PC-9 (cell line): ENCODE measurements at regions not wholly inside any gene's neighbourhood (a gene's known extent, or its start where the extent isn't known, plus 50 kb on each side); places are given as distances from the start of the nearest gene placed in this dataset.

Source experiments
- BruUV-seq: library from RNA; stranded (reverse); fragments of 400-500 nt; replicated peaks from 2 replicates; lab custom pipeline; 2021; lab: Mats Ljungman, UMichigan
- CTCF ChIA-PET: fragments of 300-600 bp; sonication (Branson Sonifier 250); formaldehyde crosslinking; loops from one replicate; lab custom pipeline; 2022; ENCODE audit warnings: antibody characterized with exemption; lab: Charles Lee
- POLR2A ChIA-PET: fragments of 300-600 bp; sonication (Branson Sonifier 250); formaldehyde crosslinking; loops from one replicate; lab custom pipeline; 2022; ENCODE audit warnings: antibody characterized with exemption; ENCODE audit not compliant: unreplicated experiment; lab: Charles Lee
- DNase-seq, 2 experiments: peaks; one replicate each; pipeline versions ENCODE4 v3.0.0 to v3.0.0-alpha.2; 2015 to 2022; ENCODE audit warnings: mixed read lengths in 1 of 2
- H2AFZ ChIP-seq: fragments of 200-600 bp; sonication (generic); 2 replicates; pipeline ENCODE4 v1.8.1; 2017; ENCODE audit warnings: antibody characterized with exemption
- H3F3A ChIP-seq: fragments of 200-600 bp; sonication (generic); 2 replicates; pipeline ENCODE4 v1.8.1; 2017; ENCODE audit warnings: antibody characterized with exemption, mild to moderate bottlenecking, low read depth; ENCODE audit not compliant: insufficient read depth
- H3K27ac ChIP-seq: fragments of 200-600 bp; sonication (generic); 2 replicates; pipeline ENCODE4 v1.6.1; 2016; ENCODE audit warnings: mixed run types
- H3K27me3 ChIP-seq: fragments of 200-600 bp; sonication (generic); 2 replicates; pipeline ENCODE4 v1.6.1; 2016; ENCODE audit warnings: low read depth, mixed run types; ENCODE audit not compliant: insufficient read depth
- H3K36me3 ChIP-seq: fragments of 200-600 bp; sonication (generic); 2 replicates; pipeline ENCODE4 v1.6.1; 2016; ENCODE audit warnings: low read depth, mixed run types
- H3K4me1 ChIP-seq: fragments of 200-600 bp; sonication (generic); replicated peaks from 2 replicates; pipeline ENCODE4 v1.6.1; 2016; ENCODE audit warnings: mixed run types; ENCODE audit not compliant: insufficient read depth
- H3K4me2 ChIP-seq: fragments of 200-600 bp; sonication (generic); 2 replicates; pipeline ENCODE4 v1.6.1; 2017; ENCODE audit warnings: mixed run types
- H3K4me3 ChIP-seq: fragments of 200-600 bp; sonication (generic); 2 replicates; pipeline ENCODE4 v1.6.1; 2016; ENCODE audit warnings: mixed run types
- H3K79me2 ChIP-seq: fragments of 200-600 bp; sonication (generic); 2 replicates; pipeline ENCODE4 v1.6.1; 2017; ENCODE audit warnings: low read depth, mixed run types
- H3K9me2 ChIP-seq: fragments of 200-600 bp; sonication (generic); 2 replicates; pipeline ENCODE4 v1.8.1; 2017; ENCODE audit warnings: mild to moderate bottlenecking; ENCODE audit not compliant: insufficient read depth
- H3K9me3 ChIP-seq: fragments of 200-600 bp; sonication (generic); 2 replicates; pipeline ENCODE4 v1.8.1; 2016; ENCODE audit warnings: low read depth; ENCODE audit not compliant: insufficient read depth
- H4K20me1 ChIP-seq: fragments of 200-600 bp; sonication (generic); 2 replicates; pipeline ENCODE4 v1.8.1; 2017; ENCODE audit not compliant: insufficient read depth
- CTCF ChIP-seq: fragments of 200-600 bp; sonication (generic); conservative IDR thresholded peaks from 2 replicates; pipeline ENCODE4 v1.6.1; 2017; ENCODE audit warnings: mixed run types, antibody characterized with exemption, mild to moderate bottlenecking, moderate library complexity
- EZH2 ChIP-seq: fragments of 200-600 bp; sonication (generic); IDR thresholded peaks from 2 replicates; pipeline ENCODE4 v1.8.0; 2017; ENCODE audit warnings: antibody characterized with exemption, low read depth
- intact Hi-C: fragments of 100-400 bp; cut with micrococcal nuclease; formaldehyde crosslinking; loops from one replicate; pipeline ENCODE4 v1.10.0; 2022; ENCODE audit not compliant: unreplicated experiment

GRCh38 chr4:22947851-22948250, 255.1 kb downstream of the GBA3 start:
- H3K27me3 ChIP-seq = no peaks in the 10 kb centered on the region
- TF ChIP-seq CTCF (no peak), EZH2 (no peak)
- H3K4me1 ChIP-seq = no peaks in the 10 kb centered on the region
- intact Hi-C loops = no loop called here
- ChIA-PET POLR2A (no interaction called here), CTCF (no interaction called here)
- no peaks in the 10 kb centered on the region for H3F3A ChIP-seq
- BruUV-seq = no TSS peak
- H3K79me2 ChIP-seq = no peaks in the 10 kb centered on the region
- H2AFZ ChIP-seq = no peak overlapping the region
- H4K20me1 ChIP-seq = no peaks in the 10 kb centered on the region
- DNase-seq = no peak
- no peaks in the 10 kb centered on the region for H3K36me3 ChIP-seq
- H3K4me2 ChIP-seq = no peak overlapping the region
- no peak overlapping the region for H3K4me3 ChIP-seq
- H3K9me2 ChIP-seq = no peaks in the 10 kb centered on the region
- H3K9me3 ChIP-seq = no peaks in the 10 kb centered on the region
- no peak overlapping the region for H3K27ac ChIP-seq

GRCh38 chr4:22942920-22943559, 250.3 kb downstream of the GBA3 start:
- no peaks in the 10 kb centered on the region for H3K9me2 ChIP-seq
- TF ChIP-seq EZH2 (no peak), CTCF (no peak)
- no peak overlapping the region for H3K4me2 ChIP-seq
- H4K20me1 ChIP-seq = no peaks in the 10 kb centered on the region
- no peak overlapping the region for H3K4me3 ChIP-seq
- no peaks in the 10 kb centered on the region for H3F3A ChIP-seq
- no peak overlapping the region for H2AFZ ChIP-seq
- ChIA-PET POLR2A (no interaction called here), CTCF (no interaction called here)
- H3K9me3 ChIP-seq = no peaks in the 10 kb centered on the region
- no peaks in the 10 kb centered on the region for H3K4me1 ChIP-seq
- no peaks in the 10 kb centered on the region for H3K79me2 ChIP-seq
- BruUV-seq = no TSS peak
- H3K27ac ChIP-seq = no peak overlapping the region
- H3K36me3 ChIP-seq = no peaks in the 10 kb centered on the region
- H3K27me3 ChIP-seq = no peaks in the 10 kb centered on the region
- intact Hi-C loops = no loop called here
- DNase-seq = no peak

- Histone ChIP-seq H3K9me3 (no peaks in the 10 kb centered on the region), H3K27me3 (no peaks in the 10 kb centered on the region), H3K79me2 (no peaks in the 10 kb centered on the region), H3F3A (no peaks in the 10 kb centered on the region), H2AFZ (no peak overlapping the region), H4K20me1 (no peaks in the 10 kb centered on the region), H3K27ac (no peak overlapping the region), H3K9me2 (no peaks in the 10 kb centered on the region), H3K4me1 (no peaks in the 10 kb centered on the region), H3K36me3 (no peaks in the 10 kb centered on the region), H3K4me3 (no peak overlapping the region), H3K4me2 (no peak overlapping the region)
- BruUV-seq = no TSS peak
- CTCF ChIA-PET = no interaction called here
- TF ChIP-seq EZH2 (no peak), CTCF (no peak)
- peak in 1 of 2 experiments; percentile 35 for DNase-seq
- intact Hi-C loops = no loop called here
- POLR2A ChIA-PET = no interaction called here
Measured at GRCh38 chr4:22941688-22942375, 249.1 kb downstream of the GBA3 start.
